Stimulated activated naive CD4-positive, alpha-beta T cell (primary cell): ENCODE measurements at regions not wholly inside any gene's neighbourhood (a gene's known extent, or its start where the extent isn't known, plus 50 kb on each side); places are given as distances from the start of the nearest gene placed in this dataset.
A peak's percentile ranks its signal among the peaks of the same experiment; 100 is the strongest.

Experiments used
- DNase-seq, 6 experiments: peaks; one replicate each; lab custom pipeline; 2025; lab: John Stamatoyannopoulos, UW

DNA sequence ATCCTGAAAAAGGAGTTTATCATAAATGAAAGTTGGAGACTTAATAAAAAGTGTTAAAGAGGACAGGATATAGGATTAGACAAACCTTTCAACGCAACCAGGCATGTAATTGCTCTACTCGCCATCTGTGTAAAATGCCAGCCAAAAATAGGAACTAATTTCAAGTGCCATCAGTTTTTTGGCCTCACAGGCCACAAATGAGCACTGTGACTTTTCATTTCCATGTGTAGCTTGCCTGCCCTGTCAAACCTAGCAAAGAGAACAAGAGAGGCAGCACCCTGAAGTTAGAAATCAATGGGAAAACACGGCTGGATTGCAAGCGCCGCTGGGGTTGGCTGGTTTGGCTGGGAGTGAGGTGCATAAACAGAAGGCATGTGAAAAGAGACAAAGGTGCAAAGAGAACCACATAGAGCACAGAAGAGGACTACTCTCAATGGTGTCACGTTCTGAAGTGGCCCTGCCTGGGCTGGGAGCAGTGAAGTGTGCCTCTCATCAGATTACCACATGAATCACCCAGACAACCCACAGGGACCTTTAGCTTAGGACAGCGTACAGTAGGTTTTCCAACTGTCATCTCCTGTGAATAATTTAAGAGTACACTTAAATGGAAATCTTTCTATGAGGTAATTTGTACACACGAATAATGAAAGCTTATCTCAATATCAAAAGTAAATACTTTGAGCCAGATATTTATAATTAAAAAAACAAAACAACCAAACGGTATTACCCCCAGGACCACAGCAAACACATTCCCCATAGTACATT, 78.0 kb upstream of the NHSL1 start:
- no peak for DNase-seq

DNA sequence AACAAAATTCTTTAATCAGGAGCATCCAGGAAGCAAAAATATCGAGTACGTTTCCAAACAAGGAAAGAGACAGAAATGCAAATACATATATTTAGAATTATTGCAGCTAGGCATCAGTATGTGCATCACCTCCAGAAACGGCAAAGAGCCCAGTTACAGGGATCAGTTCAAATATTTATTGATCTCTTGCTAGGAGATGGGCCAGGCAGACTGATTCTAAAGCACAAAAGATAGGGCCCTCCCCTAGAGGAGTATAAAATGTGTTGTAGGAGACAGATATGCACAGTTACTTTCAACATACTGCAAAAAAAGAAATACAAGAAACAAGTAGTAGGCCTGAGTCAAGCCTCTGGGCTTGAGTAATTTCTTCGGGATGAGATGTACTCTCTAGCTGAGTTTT, 80.7 kb upstream of the NHSL1 start:
- no peak for DNase-seq

DNA sequence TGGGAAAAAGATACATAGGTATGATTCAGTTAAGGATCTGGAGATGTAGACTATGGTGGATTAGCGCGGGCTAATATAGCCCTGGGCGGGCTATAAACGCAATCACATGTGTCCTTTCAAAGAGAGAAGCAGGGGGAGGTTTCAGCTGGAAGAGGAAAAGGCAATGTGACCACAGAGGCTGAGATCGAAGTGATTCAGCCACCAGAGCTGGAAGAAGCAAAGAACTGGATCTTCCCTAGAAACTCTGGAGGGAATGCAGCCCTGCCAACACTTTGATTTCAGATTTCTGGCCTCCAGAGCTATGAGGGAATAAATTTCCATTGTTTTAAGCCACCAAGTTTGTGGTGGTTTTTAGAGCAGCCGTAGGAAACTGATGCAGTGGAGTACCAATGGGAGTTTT, 81.5 kb upstream of the NHSL1 start:
- DNase-seq, result no peak

DNA sequence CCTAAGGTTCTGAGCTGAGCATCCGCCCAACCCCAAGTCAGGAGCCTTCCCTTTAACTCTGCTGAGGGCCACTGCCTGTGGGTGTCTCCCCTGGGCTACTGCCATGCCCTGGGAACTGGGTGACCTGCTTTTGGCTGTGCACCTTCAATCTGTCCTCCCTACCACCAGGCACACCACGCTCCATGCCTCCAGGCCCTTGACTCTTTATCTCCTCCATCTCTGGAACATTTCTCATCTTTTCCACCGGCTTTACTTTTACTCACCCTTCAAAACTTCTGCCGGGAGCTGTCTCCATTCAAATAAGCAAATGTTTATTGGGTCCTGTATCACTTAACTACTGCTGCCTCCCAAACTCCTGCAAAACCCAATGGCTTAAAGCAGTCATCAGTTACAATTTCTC, 83.3 kb upstream of the NHSL1 start:
- no peak for DNase-seq

DNA sequence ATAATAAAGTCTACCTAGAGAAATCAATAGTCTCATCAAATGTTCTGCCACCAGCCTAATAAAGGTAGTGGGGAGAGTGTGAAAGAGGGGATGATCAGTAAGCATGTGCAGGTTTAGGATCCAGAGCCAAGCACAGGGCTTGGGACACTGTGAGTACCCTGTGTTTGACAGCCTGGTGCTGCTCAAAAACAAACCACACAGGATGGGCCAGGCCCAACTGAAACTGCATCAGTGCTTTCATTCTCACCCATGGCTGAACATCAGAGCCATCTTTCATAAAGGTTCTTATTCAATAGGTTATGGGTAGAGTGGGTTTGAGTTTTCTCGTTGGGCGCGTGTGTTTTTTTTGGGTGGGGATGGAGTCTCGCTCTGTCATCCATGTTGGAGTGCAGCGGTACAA, 87.3 kb upstream of the NHSL1 start:
- no peak for DNase-seq

DNA sequence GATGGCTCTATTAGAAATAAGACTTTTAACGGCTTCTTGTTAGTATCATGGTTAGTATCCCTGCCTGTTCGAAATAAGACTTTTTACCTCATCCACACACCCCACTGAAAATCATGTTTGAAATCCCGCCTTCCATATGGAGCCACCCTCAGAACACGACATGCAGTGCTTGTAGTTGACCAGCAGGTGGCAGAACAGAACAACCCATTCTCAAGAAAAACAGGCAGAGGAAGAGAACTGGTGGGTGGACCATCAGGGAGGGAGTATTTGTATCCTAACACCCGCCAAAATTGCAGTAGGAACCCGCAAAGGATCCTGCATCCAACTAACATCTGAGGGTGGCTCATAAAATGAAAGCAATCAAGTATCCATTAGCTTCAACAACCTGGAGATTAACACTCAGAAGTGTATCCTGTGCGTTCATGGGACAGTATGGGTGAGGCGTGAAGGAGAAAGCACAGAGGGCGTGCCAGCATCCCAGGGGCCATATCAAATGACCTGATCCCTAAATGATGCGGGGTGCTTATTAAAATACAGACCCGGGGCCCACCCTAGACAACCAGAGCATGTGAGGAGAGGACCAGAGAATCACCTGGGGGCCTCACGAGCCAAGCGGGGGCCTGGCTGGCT, 89.6 kb upstream of the NHSL1 start:
- DNase-seq, result peak; percentile 7 to 64 (median 25)

DNA sequence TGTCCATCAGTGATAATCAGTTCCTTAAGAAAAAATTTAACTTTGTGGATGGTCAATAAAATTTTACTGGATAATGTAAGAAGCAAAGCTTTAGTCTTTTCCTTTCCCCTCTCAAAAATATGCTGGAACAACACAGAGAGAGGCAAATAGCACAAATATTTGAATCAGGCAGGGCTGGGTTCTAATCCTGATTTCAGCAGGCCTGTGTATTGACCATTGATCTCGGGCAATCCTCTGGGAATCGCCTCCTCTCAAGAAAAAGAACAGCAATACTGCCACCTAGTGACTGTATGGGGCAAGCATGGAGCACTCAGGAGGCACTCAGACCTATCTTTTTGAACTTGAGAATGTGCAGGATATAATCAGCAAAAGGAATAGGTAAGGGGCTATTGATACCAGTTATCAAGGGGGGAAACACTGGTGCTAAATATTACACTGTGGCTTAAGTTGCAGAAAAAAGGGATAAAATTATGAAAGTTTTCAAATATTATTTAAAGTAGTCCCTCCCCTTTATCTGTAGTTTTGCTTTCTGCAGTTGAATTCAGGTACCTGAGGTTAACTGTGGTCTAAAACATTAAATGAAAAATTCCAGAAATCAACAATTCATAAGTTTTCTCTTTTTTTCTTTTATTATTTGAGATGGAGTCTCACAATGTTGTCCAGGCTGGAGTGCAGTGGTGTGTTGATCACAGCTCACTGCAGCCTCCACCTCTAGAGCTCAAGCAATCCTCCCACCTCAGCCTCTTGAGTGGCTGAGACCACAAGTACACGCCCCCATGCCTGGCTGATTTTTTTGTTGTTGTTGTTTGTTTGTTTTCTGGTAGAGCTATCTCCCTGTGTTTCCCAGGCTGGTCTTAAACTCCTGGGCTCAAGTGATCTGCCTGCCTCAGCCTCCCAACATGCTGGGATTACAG, 91.8 kb upstream of the NHSL1 start:
- DNase-seq, result peak in 3 of 6 experiments; percentile 7 to 30 (median 17)

DNA sequence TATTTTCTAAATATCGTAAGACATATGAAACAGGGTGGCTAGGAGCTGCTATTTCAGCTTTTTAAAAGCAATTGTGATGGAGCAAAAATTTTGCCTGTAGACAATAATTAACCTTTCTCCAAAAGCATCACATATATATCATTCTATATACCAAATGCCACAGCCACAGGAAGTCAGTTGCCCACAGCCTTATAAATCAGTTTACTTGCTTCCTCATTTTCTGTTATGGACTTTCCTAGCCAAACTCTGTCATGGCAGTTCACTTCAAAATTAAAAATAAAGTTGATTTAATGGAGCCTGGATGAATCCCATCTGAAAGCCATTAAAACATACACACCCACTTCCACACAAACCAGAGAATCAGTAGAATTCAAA, 93.4 kb upstream of the NHSL1 start:
- DNase-seq, result no peak

DNA sequence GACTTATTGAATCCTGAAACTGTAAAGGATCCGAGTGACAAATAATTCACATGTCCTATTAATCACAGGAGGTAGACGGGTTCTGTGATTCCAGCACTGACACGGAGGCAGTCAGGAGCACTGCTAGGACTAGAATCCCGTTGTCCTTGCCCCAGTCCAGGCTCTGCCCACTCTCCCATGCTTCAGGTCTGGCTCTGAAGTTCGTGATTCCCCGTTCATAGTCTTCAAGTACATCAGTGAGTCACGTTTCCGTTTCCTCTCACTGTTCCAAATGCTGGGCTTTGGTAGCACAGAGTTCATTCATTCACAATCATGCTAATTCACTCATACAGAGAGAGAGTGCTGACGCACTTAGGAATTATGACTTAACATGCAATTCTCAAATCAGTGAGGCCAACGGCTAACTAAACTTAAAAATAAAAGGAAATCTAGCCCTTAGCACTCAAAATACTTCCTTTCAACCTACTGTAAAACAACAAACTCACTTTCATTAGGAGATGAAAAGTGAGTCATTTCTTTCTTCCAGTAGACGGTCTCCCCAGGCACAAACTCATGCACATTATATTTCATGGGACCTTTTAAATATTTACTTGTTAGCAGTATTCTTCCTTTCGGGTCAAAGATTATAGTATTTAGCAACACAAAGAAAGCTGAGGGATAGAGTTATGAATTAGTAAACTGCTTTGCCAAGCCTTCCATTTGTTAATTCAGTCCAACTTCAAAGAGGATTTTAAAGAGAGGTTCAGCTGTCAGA, 94.0 kb upstream of the NHSL1 start:
- DNase-seq, result no peak

DNA sequence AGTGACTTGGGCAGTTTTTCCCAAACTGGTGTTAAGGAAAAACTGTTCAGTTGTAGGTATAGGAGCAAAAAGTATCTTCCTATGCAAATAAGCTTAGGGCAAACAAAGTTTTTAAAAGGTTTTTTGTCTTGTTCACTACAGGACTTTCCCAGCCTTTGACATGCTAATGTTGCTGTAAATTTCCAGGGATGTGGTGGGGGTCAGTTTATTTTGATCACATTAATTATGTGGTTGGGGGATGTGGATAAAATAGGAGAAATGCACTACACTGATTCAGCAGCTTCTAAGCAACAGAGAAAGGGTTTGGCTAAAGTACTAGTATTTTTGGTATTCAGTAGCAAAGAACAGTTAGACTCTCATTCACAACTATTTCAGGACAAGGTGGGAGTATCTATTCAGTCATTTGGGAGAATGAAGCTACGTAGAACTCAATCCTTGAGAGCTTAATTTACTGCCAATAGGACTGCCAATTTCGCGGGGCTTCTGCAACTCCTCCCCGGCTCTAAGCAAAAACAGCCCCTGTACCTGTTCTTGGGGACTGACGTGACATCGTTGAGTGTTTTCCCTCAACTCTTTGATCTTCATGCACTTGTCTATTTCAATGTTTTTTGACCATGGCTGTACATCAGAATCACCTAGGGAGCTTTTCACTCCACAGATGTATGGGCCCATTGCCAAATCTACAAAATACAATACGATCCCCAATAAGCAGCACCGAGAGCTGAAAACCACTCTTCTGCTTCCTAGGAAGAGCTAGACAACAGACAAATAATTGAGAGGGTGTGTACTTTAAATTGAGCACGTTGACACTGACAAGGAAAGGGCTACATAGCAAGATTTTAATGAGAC, 94.8 kb upstream of the NHSL1 start:
- DNase-seq, result no peak

DNA sequence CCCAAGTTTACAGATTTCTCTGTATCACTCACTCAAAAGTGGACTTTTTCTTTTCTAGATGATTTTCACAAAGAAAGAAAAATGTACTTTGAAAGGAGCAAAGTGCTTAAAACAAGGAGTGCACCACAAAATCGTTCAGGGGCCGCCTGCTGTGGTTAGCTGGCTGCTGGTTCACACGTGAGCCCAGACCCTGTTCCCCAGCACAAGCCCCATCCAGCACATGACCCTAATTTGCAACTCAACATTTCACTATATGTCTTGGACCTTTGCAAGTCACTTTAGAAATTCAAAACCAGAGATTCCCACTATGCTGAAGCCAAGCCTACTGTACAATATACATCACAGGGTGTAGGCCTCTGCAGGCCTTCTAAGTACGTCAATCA, 95.5 kb upstream of the NHSL1 start:
- DNase-seq, result no peak

DNA sequence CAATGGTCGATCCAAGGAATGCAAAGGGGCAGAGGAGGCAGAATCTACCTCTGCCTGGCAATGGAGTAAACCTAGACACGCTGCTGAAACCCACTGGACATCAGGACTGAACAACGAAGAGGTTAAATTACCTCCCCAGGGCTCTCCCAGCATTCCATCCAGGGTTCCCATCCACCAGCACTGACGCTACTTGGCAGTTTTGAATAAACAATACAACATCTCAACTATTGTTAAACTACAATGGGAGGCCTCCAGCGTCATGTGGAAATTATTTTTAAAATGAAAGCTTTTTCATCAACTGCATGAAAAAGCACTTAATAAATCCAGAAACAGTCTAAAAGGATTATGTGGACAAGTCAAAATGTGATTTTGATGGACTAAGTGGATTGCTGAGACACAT, 96.8 kb upstream of the NHSL1 start:
- no peak for DNase-seq

DNA sequence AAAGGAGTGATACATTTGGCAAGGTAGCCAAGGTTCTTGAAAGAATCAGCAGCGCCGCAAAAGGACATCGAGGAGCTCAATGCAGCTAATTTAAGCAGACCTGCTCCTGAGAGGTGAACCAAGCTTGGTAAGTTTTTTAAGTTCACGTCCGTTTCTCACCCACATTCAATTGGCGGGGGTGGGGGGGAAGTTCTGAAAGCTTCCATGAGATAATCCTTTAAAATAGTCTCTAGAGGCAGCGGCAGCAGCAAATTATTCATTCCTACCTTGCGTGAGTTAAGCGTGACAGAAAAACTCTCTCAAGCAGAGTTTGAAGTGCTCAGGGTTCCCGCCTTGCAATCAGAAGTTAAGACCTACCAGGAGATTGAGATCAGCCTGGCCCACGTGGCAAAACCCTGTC, 97.3 kb upstream of the NHSL1 start:
- no peak for DNase-seq

DNA sequence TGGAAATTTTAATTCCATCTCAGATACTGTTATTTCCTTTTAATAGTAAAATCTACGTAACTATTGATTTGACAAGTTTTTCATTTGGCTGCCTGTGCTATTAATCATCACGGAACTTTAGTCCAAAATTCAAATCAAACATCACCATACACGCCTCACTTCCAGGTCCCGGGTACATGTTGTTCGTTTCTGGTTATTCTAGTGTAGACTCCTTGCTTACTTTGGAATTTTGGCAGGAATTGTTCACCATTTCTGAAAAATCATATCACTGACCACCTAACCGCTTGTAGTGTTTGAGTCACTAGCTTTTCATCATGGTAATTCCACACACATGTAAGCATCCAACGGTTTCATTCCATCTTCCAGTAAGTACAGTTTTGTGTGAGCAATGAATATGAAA, 98.0 kb upstream of the NHSL1 start:
- no peak for DNase-seq

DNA sequence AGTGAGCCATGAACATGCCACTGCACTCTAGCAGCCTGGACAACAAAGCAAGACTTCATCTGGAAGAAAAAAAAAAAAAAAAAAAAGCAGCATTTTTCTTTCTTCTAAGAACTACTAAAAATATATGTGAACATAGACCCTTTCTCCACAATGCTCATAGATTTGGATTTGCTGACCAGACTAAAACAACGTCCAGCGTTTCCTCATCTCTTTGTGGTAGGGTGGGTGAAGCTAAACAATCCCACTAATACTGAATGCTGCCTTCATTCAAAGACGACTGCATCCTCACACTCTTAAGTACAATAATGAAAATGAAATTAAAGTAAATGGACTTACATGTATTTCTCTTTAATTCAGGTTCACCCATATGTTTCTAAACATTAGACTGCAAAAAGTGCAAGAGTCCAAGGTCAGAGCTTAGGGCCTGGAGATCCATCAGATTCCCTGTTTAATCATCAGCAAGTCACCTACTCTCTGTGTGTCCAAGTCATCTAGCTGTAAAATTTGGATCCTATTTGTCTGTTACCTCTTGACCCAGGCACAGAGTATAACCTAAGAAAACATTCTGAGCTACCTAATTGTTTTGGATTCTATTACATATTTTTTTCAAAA, 99.4 kb upstream of the NHSL1 start:
- no peak for DNase-seq

DNA sequence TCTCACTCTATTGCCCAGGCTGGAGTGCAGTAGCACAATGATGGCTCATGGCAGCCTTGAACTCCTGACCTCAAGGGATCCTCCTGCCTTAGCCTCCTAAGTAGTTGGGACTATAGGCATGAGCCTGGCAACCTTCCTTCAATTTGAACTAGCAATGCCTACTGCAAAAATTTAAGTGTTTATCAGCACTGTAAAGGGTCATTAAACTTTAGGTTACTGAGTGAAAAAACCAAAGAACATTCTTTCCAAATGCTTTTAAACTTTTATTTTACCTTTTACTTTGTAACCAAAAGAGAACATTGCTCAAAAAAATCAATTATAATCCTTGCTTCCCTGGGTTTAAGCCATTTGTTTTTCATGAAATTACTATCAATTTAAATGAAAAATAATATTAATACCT, 101.0 kb upstream of the NHSL1 start:
- DNase-seq, result no peak

DNA sequence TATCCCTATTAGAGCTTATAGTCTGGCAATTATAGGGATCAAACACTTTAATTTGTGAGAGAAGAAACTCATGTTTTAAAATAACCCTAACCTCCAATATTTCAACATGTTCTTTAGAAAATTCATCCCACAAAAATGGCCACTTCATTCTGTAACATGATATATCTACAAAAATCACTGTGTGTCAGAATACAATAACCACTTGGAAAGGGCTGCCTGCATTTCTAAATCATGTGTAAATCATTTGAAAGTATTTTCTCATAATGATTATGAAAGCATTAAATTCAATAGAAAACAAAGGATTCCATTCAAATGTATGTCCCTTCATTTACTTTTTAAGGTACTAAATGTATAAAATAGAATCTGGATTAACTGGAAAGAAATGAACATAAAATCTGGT, 101.4 kb upstream of the NHSL1 start:
- no peak for DNase-seq

DNA sequence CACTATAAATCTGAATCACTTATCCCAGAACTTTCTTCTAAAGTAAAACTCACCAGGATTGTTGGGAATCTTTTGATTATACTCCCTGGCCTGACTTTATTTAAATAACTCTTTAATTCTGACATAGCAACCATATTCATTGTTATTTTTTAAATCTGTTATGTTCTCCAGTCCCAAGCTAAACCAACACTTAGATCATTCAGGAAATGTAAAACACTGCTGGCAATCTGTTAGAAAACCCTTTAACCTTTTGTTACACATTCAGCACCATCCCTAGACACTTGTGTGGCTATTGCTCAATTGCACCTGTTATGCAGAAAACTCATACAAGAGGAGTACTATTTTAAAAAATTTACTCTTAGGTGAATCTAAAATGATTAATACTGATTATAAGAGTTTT, 101.8 kb upstream of the NHSL1 start:
- DNase-seq, result no peak

DNA sequence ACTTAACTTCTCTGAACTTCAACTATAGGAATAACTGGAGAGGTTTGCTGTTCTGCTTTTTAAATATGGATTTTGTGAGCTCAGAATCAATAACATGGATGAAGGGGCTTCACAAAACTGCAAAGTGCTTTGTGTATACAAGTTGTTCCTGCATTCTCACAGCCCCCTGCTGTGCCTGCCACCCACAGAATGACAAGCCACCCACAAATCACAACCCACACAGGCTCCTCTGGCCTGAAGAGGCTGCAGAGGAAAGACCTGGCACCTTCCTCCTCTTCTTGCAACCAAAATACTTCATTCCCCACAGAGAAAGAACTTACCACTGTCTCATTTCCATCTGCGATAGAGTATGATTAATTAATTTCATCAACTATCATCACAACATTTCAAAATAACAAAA, 106.7 kb upstream of the NHSL1 start:
- no peak for DNase-seq

DNA sequence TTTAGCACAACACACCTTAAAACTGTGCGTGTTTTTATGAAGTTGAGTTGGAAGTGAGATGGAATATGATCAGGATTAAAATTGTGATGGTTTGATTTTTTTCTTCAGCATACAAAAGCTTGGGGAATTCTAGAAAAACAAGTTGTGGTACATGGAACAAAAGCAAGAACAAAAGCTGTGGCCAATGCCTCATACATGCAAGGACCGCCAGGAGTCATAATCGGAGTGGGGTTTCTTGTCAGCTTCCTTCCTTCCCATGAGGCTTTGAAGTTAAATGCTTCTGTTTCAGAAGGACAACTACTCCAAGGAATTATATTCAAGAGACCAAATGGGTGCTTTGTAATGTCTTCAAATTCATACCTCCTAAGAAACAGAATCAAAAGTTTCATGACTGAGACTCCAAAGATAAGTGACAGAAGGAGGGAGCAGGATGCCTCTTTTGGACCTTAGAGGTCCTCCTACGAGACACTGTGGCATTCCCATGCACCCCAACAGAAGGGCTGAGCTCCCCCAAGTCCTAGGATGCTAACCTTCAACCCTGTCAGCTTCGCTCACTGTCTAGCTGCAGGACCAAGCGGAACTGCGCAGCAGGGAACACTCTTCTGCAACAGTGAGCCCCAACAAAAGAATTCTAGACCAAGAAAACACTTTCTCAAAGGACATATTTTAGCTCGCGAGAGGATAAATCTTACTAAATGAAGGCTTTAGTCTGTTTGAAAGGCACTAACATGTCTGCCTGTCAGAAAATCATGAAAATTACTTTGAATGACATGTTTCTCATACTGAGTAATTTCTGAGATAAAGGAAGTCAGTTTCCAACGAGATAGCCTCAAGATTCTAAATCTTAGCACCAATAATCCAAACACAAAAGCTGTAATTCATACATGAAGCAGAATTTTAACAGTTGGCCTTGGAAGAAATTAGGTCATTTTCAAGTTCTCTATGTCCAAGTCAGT, 108.5 kb upstream of the NHSL1 start:
- DNase-seq, result no peak
